ENCODE measurements at regions not wholly inside any gene's neighbourhood (a gene's known extent, or its start where the extent isn't known, plus 50 kb on each side); places are given as distances from the start of the nearest gene placed in this dataset.

GRCh38 chr15:95260856-95261255 lies 1029.5 kb downstream of the MCTP2 start:
- DNase-seq (ENCODE audit: low read depth), result no peak

DNA sequence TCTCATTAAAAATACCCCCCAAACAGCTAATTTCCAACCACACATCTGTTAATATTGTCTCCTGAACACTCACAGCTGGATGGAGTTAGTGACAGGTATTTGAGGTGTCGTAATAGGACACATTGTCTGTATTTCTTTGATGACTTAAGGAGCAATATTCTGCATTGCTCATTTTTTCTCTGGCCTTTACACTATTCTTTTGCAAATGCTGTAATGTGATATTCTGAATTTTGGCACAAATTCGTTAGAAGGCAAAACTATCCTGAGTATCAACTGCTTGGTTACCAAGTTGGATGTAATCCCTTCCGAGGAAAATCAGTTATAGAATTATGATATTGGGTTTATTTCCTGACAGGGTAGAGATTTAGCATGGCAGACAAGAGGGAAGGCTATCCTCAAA lies 1030.2 kb downstream of the MCTP2 start:
- no peak for DNase-seq (ENCODE audit: low read depth)

DNA sequence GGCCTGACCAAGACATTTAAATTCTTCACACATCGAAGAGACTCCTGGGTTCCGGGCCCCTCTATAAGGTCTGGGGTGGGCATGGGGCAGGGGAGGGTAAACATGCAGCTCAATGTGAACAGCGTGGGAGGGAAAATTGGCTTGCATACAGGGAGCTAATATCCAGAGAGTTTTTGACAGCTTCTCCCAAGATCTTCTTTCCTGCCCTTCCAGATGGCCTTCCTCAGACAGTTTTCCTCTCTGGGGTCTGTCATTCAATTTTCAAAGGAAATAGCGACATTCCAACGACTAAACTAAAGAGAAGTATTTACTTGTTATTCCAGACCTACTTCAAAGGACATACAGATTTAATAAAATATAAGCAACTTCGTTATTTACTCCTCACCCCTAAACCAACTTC lies 1030.6 kb downstream of the MCTP2 start:
- DNase-seq (ENCODE audit: low read depth), result no peak

DNA sequence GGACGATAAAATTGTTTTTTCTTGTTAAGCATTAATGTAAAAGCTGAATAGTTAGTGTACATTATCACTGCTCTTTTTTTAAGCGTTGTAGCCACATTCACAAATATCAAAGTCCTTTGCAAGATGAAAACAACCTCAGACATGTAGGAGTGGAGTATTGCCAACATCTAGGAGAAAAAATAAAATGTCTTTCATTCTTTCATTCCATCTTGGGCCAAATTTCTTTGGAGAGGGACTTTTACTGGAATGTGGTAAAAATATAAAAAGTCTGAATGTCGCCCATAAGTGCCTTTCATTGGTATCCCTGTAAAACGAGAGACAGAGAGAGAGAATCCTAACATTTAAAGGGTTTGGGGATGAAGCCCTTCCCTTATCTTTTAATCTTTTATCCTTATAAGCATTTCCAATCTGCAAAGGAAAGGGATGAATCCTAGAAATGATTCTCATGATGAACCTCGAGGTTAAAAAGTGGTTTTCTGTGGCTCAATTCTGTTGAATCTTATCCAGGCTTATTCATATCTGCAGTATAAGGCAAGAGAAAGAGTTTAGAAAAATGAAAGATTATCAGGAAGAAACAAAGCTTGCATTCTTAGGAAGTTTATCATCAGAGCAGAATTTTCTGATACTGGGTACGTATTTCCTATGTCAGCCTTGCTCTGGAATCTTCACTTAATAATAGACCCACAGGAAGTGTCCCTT lies 1031.7 kb downstream of the MCTP2 start:
- DNase-seq (ENCODE audit: low read depth), result no peak

- DNase-seq (ENCODE audit: low read depth), result no peak
These were observed 1032.4 kb downstream of the MCTP2 start for GRCh38 chr15:95263751-95264150.

- DNase-seq (ENCODE audit: low read depth), result no peak
These were observed 1034.1 kb downstream of the MCTP2 start for GRCh38 chr15:95265419-95265997.

DNA sequence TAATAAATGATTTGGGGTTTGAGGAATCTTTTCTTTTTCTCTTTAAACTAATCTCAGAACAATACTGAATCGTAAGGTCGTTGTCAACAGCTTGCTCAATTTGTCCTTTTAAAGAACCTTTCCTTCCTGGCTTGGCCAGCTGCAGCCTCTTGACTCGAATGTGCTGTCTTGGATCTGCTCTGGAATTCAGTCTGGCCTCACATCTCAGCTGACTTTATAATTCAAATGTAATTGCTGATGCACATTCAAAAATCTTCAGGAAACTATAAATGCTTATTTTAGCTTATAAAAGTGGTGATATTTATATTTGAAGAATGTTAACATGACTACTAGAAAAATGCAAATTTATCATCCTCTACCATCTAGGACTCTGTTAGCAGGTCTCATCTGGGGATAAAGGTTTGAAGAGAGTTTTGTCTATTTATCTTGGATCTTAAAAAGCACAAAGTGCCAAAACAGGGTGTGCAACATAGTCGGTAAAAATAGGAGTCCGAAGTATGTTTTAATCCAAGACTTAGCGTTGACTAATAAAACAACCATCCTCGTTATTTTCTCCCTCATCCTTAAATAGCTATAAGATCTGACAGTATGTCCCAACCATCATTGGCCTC lies 1035.2 kb downstream of the MCTP2 start:
- DNase-seq (ENCODE audit: low read depth), result no peak

DNA sequence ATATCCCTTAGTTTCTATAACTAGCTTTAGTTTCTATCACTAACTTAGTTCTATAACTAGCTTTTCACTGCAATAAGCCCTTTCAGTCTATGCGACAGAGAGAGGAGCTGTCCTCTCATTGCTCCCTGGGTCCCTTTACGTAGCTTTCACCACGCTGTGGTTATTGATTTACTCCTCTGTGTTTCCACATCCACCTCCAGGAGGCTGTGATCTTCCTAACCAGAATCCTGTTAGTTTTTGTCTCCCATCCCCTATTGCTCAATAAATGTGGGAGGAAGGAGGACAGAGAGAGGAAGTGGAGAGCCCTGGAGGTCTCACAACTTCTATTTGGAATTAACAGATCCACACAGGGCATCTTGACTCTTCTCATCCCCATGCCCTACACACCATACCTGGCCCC lies 1036.1 kb downstream of the MCTP2 start:
- no peak for DNase-seq (ENCODE audit: low read depth)

DNA sequence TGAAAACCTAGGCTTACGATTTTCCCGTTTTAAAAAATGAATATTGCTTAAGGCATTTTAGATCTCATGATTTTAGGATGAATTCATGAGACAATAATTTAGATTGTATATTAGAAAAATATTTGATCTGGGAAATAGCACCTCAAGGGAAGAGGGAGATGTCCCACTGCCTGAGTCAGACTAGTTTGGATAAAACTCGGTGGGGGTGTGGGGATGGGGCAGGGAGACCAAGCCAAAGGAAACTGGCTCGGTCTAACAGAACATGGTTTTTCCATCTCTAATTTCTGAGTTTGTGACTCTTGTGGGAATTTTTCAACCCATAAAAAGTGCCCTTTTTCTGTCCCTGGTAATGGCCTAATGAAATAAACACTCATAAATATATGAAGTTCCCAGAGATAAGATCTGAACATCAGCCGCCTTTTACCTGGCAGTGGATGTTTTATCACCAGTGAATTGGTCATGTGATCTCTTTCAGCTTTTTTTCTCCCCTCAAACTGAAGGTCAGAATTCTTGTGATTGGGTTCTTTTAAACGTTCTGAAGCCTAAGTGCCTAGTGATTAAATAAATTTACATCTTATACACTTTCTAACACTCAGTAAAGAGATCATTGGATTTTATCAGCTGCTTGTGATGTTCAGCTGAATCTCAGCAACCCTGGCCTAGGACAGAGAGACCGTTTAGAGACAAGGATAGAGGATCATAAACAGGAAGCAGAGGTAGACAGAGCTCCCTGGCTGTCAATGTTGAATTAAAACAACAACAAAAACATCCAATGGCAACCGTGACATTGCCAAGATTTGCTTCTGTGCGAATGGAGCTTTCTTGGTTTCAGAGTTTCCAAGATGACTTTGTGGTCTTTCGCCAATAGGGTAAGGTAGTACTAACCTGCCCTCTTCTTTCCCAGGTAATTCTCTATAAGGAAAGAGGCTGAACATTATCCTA lies 1038.2 kb downstream of the MCTP2 start:
- DNase-seq (ENCODE audit: low read depth), result no peak

DNA sequence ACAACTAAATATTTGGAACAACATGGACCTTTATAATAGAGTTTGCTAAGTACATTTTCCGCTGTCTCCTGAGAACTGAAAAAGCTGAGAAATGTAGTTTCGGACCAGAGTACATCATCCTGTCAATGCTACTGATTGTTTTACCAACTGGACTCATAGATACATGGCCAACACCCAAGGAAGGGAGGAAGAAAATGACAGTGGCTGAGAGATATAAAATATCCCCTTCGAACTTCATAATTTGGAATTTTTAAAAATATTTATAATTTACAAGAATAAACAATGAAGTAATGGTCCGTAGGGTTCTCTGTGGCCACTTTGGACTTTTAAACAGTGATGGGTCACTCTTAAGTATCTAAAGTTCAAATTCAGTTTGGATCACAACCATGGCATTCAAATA lies 1042.7 kb downstream of the MCTP2 start:
- no peak for DNase-seq (ENCODE audit: low read depth)

- no peak for DNase-seq (ENCODE audit: low read depth)
These were observed 1045.9 kb downstream of the MCTP2 start for GRCh38 chr15:95277266-95277665.

GRCh38 chr15:95278532-95279245 lies 1047.3 kb downstream of the MCTP2 start:
- DNase-seq (ENCODE audit: low read depth), result no peak

- no peak for DNase-seq (ENCODE audit: low read depth)
These were observed 1048.1 kb downstream of the MCTP2 start for GRCh38 chr15:95279277-95280019.

- no peak for DNase-seq (ENCODE audit: low read depth)
These were observed 1049.3 kb downstream of the MCTP2 start for GRCh38 chr15:95280711-95281110.

DNA sequence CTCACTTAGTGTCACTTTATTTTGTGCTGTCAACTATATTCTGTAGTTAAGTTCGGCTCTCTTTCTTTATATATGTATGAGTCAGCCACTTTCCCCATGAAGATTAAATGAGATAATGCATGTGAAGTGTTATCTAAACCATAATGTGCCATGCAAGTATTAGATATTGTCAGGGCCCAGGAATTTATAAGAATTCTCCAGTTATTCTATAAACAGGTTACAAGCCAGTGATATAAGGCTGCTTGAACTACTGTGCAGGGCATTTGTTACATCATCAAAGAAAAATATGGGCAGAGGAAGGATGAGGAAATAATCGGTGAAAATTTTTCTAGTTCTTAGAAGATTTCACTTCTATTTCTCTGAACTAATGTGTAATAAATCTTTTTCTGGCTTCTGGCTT lies 1049.0 kb upstream of the NR2F2 start:
- DNase-seq (ENCODE audit: low read depth), result no peak

DNA sequence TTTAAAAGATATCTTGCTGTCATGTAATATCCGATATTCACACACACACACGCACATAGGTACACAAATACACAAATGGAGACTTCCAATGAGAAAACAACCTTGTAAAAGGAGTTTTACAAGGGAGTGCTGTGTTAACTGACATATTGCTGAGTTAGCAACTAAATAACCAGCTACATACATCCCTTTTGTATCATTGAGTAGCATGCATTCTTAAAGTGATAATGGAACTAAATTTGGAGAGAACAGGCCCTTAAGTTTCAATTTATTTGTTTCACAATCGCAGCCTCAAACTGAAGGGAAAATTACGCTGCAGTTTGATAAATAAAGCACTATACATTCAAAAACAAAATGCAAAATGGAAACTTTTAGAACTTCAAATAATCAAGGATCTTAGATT lies 1046.0 kb upstream of the NR2F2 start:
- no peak for DNase-seq (ENCODE audit: low read depth)

- no peak for DNase-seq (ENCODE audit: low read depth)
These were observed 1045.5 kb upstream of the NR2F2 start for GRCh38 chr15:95284933-95285421.

DNA sequence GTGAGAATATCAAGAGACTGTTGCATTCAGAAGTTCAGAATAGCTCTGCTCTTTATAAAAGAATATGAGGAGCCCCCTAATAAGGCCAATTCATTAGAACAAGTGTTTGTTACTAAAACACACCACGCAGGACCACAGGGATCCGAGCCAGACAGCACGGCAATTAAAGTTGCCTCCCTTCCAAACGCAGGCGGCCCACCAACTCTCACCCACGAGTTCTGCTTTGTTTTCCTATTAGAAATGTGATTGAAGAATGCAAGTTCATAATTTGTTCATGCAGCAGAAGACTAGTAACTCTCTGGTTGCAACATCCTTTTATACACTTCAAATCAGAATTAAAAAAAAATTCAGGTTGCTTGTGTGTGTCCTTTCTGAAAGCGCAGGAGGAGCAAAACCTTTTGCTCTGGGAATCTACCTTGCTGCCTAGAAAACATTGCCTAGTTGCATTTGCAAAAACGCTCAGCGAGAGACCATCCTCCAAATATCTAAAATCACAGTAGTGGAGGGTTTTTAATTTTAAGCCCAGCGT lies 1044.1 kb upstream of the NR2F2 start:
- DNase-seq (ENCODE audit: low read depth), result no peak

- DNase-seq (ENCODE audit: low read depth), result no peak
These were observed 1042.8 kb upstream of the NR2F2 start for GRCh38 chr15:95287720-95288103.

DNA sequence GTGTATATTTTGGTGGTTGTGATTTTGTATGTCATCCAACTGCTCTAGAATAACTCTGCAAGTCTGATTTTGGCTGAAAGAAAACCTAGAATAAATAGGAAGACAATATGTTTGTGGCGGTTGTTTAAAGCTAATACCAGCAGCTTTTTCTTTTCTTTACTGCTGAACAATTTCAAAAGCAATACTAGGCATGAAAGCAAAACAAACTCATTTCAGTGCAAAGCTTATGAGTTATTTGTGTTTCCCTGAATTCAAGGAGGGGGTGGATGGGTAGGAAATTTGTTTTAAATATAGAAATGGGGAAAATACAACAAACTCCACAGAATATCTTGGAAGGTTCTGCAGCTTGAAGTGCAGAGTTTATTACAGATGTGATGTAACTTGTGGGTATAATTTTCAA lies 1041.9 kb upstream of the NR2F2 start:
- DNase-seq (ENCODE audit: low read depth), result no peak

All from T-helper 22 cell (primary cell).